ENCODE measurements at regions not wholly inside any gene's neighbourhood (a gene's known extent, or its start where the extent isn't known, plus 50 kb on each side); places are given as distances from the start of the nearest gene placed in this dataset.

GRCh38 chr2:193549661-193550060 lies 1354.9 kb upstream of the TMEFF2 start:
- H3K27me3 ChIP-seq (ENCODE audit: insufficient read depth, low read length): no peaks in the 10 kb centered on the region

GRCh38 chr2:193542762-193543161 lies 1348.0 kb upstream of the TMEFF2 start:
- Histone ChIP-seq H3K36me3 (ENCODE audit: insufficient read depth, low read length) (no peaks in the 10 kb centered on the region), H3K4me1 (ENCODE audit: insufficient read depth, low read length) (no peaks in the 10 kb centered on the region)
- 97% methylated on average over 3 of the region's 3 CpGs for WGBS

More at GRCh38 chr2:193549661-193550060, 1354.9 kb upstream of the TMEFF2 start:
- H3K9me3 ChIP-seq (ENCODE audit: insufficient read depth, low read depth, low read length): no peaks in the 10 kb centered on the region
- no peaks in the 10 kb centered on the region for H3K36me3 ChIP-seq (ENCODE audit: insufficient read depth, low read length)
- H3K4me1 ChIP-seq (ENCODE audit: insufficient read depth, low read length): no peaks in the 10 kb centered on the region
- H3K4me3 ChIP-seq (ENCODE audit: low read length): no peak overlapping the region
- no peak overlapping the region for H3K27ac ChIP-seq (ENCODE audit: low read depth, low read length)
- no peak overlapping the region for H3K9ac ChIP-seq (ENCODE audit: low read depth, low read length)

GRCh38 chr2:193539188-193539587 lies 1344.5 kb upstream of the TMEFF2 start:
- Histone ChIP-seq H3K4me3 (ENCODE audit: low read length) (no peak overlapping the region), H3K9ac (ENCODE audit: low read depth, low read length) (no peak overlapping the region), H3K36me3 (ENCODE audit: insufficient read depth, low read length) (no peaks in the 10 kb centered on the region), H3K27ac (ENCODE audit: low read depth, low read length) (no peak overlapping the region), H3K4me1 (ENCODE audit: insufficient read depth, low read length) (no peaks in the 10 kb centered on the region), H3K27me3 (ENCODE audit: insufficient read depth, low read length) (no peaks in the 10 kb centered on the region), H3K9me3 (ENCODE audit: insufficient read depth, low read depth, low read length) (no peaks in the 10 kb centered on the region)

More at GRCh38 chr2:193542762-193543161, 1348.0 kb upstream of the TMEFF2 start:
- Histone ChIP-seq H3K27ac (ENCODE audit: low read depth, low read length) (no peak overlapping the region), H3K9ac (ENCODE audit: low read depth, low read length) (no peak overlapping the region), H3K4me3 (ENCODE audit: low read length) (no peak overlapping the region), H3K27me3 (ENCODE audit: insufficient read depth, low read length) (no peaks in the 10 kb centered on the region), H3K9me3 (ENCODE audit: insufficient read depth, low read depth, low read length) (no peaks in the 10 kb centered on the region)

- Histone ChIP-seq H3K9me3 (ENCODE audit: insufficient read depth, low read depth, low read length) (no peaks in the 10 kb centered on the region), H3K36me3 (ENCODE audit: insufficient read depth, low read length) (no peaks in the 10 kb centered on the region), H3K4me1 (ENCODE audit: insufficient read depth, low read length) (no peaks in the 10 kb centered on the region), H3K27me3 (ENCODE audit: insufficient read depth, low read length) (no peaks in the 10 kb centered on the region), H3K9ac (ENCODE audit: low read depth, low read length) (no peak overlapping the region), H3K27ac (ENCODE audit: low read depth, low read length) (no peak overlapping the region), H3K4me3 (ENCODE audit: low read length) (no peak overlapping the region)
- WGBS: 91% methylated on average over 1 of the region's 2 CpGs
Observed at GRCh38 chr2:193538061-193538460, 1343.3 kb upstream of the TMEFF2 start.

GRCh38 chr2:193537531-193537930 lies 1342.8 kb upstream of the TMEFF2 start:
- H3K27ac ChIP-seq (ENCODE audit: low read depth, low read length): no peak overlapping the region
- no peak overlapping the region for H3K9ac ChIP-seq (ENCODE audit: low read depth, low read length)
- no peak overlapping the region for H3K4me3 ChIP-seq (ENCODE audit: low read length)
- H3K4me1 ChIP-seq (ENCODE audit: insufficient read depth, low read length): no peaks in the 10 kb centered on the region
- 95% methylated on average over 2 of the region's 2 CpGs for WGBS
- no peaks in the 10 kb centered on the region for H3K27me3 ChIP-seq (ENCODE audit: insufficient read depth, low read length)
- no peaks in the 10 kb centered on the region for H3K9me3 ChIP-seq (ENCODE audit: insufficient read depth, low read depth, low read length)
- no peaks in the 10 kb centered on the region for H3K36me3 ChIP-seq (ENCODE audit: insufficient read depth, low read length)

GRCh38 chr2:193528458-193528857 lies 1333.7 kb upstream of the TMEFF2 start:
- Histone ChIP-seq H3K36me3 (ENCODE audit: insufficient read depth, low read length) (no peaks in the 10 kb centered on the region), H3K4me3 (ENCODE audit: low read length) (no peak overlapping the region), H3K4me1 (ENCODE audit: insufficient read depth, low read length) (0 out of 2 replicates have a peak, but pooled peaks cover 4% of the 10 kb centered on the region), H3K27ac (ENCODE audit: low read depth, low read length) (no peak overlapping the region), H3K27me3 (ENCODE audit: insufficient read depth, low read length) (no peaks in the 10 kb centered on the region), H3K9me3 (ENCODE audit: insufficient read depth, low read depth, low read length) (no peaks in the 10 kb centered on the region), H3K9ac (ENCODE audit: low read depth, low read length) (no peak overlapping the region)
- 96% methylated on average over 1 of the region's 1 CpG for WGBS

GRCh38 chr2:193527146-193527545 lies 1332.4 kb upstream of the TMEFF2 start:
- Histone ChIP-seq H3K4me1 (ENCODE audit: insufficient read depth, low read length) (0 out of 2 replicates have a peak, but pooled peaks cover 4% of the 10 kb centered on the region), H3K4me3 (ENCODE audit: low read length) (no peak overlapping the region), H3K9me3 (ENCODE audit: insufficient read depth, low read depth, low read length) (no peaks in the 10 kb centered on the region), H3K27me3 (ENCODE audit: insufficient read depth, low read length) (no peaks in the 10 kb centered on the region), H3K9ac (ENCODE audit: low read depth, low read length) (no peak overlapping the region), H3K36me3 (ENCODE audit: insufficient read depth, low read length) (no peaks in the 10 kb centered on the region), H3K27ac (ENCODE audit: low read depth, low read length) (no peak overlapping the region)
- 65% methylated on average over 3 of the region's 3 CpGs for WGBS

- peaks cover 13% of the 10 kb centered on the region for H3K4me1 ChIP-seq (ENCODE audit: insufficient read depth, low read length)
- H3K9me3 ChIP-seq (ENCODE audit: insufficient read depth, low read depth, low read length): no peaks in the 10 kb centered on the region
- H3K27me3 ChIP-seq (ENCODE audit: insufficient read depth, low read length): no peaks in the 10 kb centered on the region
- H3K9ac ChIP-seq (ENCODE audit: low read depth, low read length): no peak overlapping the region
- WGBS: 100% methylated on average over 1 of the region's 1 CpG
- no peak overlapping the region for H3K27ac ChIP-seq (ENCODE audit: low read depth, low read length)
- H3K36me3 ChIP-seq (ENCODE audit: insufficient read depth, low read length): no peaks in the 10 kb centered on the region
- no peak overlapping the region for H3K4me3 ChIP-seq (ENCODE audit: low read length)
Observed at GRCh38 chr2:193523662-193524061, 1328.9 kb upstream of the TMEFF2 start.

- Histone ChIP-seq H3K27ac (ENCODE audit: low read depth, low read length) (no peak overlapping the region), H3K27me3 (ENCODE audit: insufficient read depth, low read length) (no peaks in the 10 kb centered on the region), H3K4me3 (ENCODE audit: low read length) (no peak overlapping the region), H3K9ac (ENCODE audit: low read depth, low read length) (no peak overlapping the region), H3K36me3 (ENCODE audit: insufficient read depth, low read length) (no peaks in the 10 kb centered on the region), H3K4me1 (ENCODE audit: insufficient read depth, low read length) (peaks cover 9% of the 10 kb centered on the region), H3K9me3 (ENCODE audit: insufficient read depth, low read depth, low read length) (no peaks in the 10 kb centered on the region)
- WGBS: 94% methylated on average over 2 of the region's 2 CpGs
Observed at GRCh38 chr2:193521523-193521922, 1326.8 kb upstream of the TMEFF2 start.

GRCh38 chr2:193520709-193521458 lies 1326.2 kb upstream of the TMEFF2 start:
- no peaks in the 10 kb centered on the region for H3K9me3 ChIP-seq (ENCODE audit: insufficient read depth, low read depth, low read length)
- no peak overlapping the region for H3K9ac ChIP-seq (ENCODE audit: low read depth, low read length)
- 96% methylated on average over 5 of the region's 5 CpGs for WGBS
- peaks cover 9% of the 10 kb centered on the region for H3K4me1 ChIP-seq (ENCODE audit: insufficient read depth, low read length)
- no peaks in the 10 kb centered on the region for H3K36me3 ChIP-seq (ENCODE audit: insufficient read depth, low read length)
- H3K27me3 ChIP-seq (ENCODE audit: insufficient read depth, low read length): no peaks in the 10 kb centered on the region
- no peak overlapping the region for H3K27ac ChIP-seq (ENCODE audit: low read depth, low read length)
- no peak overlapping the region for H3K4me3 ChIP-seq (ENCODE audit: low read length)

GRCh38 chr2:193518041-193518817 lies 1323.5 kb upstream of the TMEFF2 start:
- Histone ChIP-seq H3K27me3 (ENCODE audit: insufficient read depth, low read length) (no peaks in the 10 kb centered on the region), H3K36me3 (ENCODE audit: insufficient read depth, low read length) (no peaks in the 10 kb centered on the region), H3K9me3 (ENCODE audit: insufficient read depth, low read depth, low read length) (no peaks in the 10 kb centered on the region), H3K4me3 (ENCODE audit: low read length) (no peak overlapping the region), H3K9ac (ENCODE audit: low read depth, low read length) (no peak overlapping the region), H3K27ac (ENCODE audit: low read depth, low read length) (no peak overlapping the region), H3K4me1 (ENCODE audit: insufficient read depth, low read length) (peaks cover 9% of the 10 kb centered on the region)
- 86% methylated on average over 6 of the region's 6 CpGs for WGBS
